ENCODE measurements at regions not wholly inside any gene's neighbourhood (a gene's known extent, or its start where the extent isn't known, plus 50 kb on each side); places are given as distances from the start of the nearest gene placed in this dataset.

DNA sequence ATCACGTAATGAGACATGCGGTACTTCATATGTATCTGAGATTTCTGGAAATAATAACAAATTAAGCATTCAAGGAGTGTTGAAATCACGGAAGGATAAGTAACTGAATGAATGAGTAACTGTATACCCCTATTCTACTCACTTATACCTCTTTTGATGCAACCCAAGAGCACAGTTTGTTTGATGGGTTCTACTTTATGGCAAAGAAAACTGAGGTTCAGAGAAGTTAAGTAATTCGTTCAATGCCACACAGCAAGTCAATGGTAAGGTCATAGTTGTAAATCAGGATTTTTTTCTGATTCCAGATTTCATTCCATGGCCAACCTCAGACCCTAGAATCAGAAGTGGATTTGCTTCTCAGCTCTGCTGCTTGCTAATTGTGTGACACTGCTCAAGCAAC lies 544.5 kb upstream of the TBX3 start:
- intact Hi-C loops (cut with DNase I; ENCODE audit: low total_unique reads) (loop anchor here (5.0 kb wide), 1 partner anchor 546 kb away; the partner anchor contains the start of gene TBX3), in situ Hi-C loops (cut with MboI; ENCODE audit: low sequenced_read_pairs in 4 of 4) (no loop called here)
- Histone ChIP-seq H3K9me3 (no peaks in the 10 kb centered on the region), H3K4me1 (peaks cover 14 to 32% of the 10 kb centered on the region in 2 donors), H3K36me3 (no peaks in the 10 kb centered on the region), H3K27ac (peak overlapping the region in 2 of 4 donors; percentile 83 to 92), H3K27me3 (no peaks in the 10 kb centered on the region), H3K4me3 (no peak overlapping the region)
- DNase-seq (no peak), ATAC-seq (no peak)
- TF ChIP-seq POLR2A (IDR thresholded peaks at IDR 0.05) (no peak), CTCF (IDR thresholded peaks at IDR 0.05 in 4 of 5, conservative IDR thresholded peaks at IDR 0.05 in 1 of 5) (no peak)

- Histone ChIP-seq H3K4me1 (peaks cover 14 to 36% of the 10 kb centered on the region in 2 donors), H3K9me3 (no peaks in the 10 kb centered on the region), H3K4me3 (no peak overlapping the region), H3K27ac (peak overlapping the region; percentile 83 to 92 (median 84)), H3K27me3 (no peaks in the 10 kb centered on the region), H3K36me3 (no peaks in the 10 kb centered on the region)
- peak; percentile 87 to 97 for DNase-seq
- peak; percentile 94 to 96 for ATAC-seq
- TF ChIP-seq CTCF (IDR thresholded peaks at IDR 0.05 in 4 of 5, conservative IDR thresholded peaks at IDR 0.05 in 1 of 5) (no peak), POLR2A (IDR thresholded peaks at IDR 0.05) (no peak)
- intact Hi-C loops (cut with DNase I; ENCODE audit: low total_unique reads) (loop anchor here (1.0 to 5.0 kb wide), 3 partner anchors 110 to 1180 kb away; partner anchors contain the start of gene TBX3), in situ Hi-C loops (cut with MboI; ENCODE audit: low sequenced_read_pairs in 4 of 4) (no loop called here)
Measured at GRCh38 chr12:115227137-115227615, 543.2 kb upstream of the TBX3 start.

- Histone ChIP-seq H3K4me1 (peaks cover 14 to 36% of the 10 kb centered on the region in 2 donors), H3K4me3 (no peak overlapping the region), H3K27me3 (no peaks in the 10 kb centered on the region), H3K36me3 (no peaks in the 10 kb centered on the region), H3K27ac (peak overlapping the region; percentile 83 to 92 (median 84)), H3K9me3 (no peaks in the 10 kb centered on the region)
- DNase-seq (no peak), ATAC-seq (peak in 1 of 2 donors; percentile 14)
- TF ChIP-seq CTCF (IDR thresholded peaks at IDR 0.05 in 4 of 5, conservative IDR thresholded peaks at IDR 0.05 in 1 of 5) (no peak), POLR2A (IDR thresholded peaks at IDR 0.05) (no peak)
- in situ Hi-C loops (cut with MboI; ENCODE audit: low sequenced_read_pairs in 4 of 4) (no loop called here), intact Hi-C loops (cut with DNase I; ENCODE audit: low total_unique reads) (loop anchor here (2.0 to 5.0 kb wide), 2 partner anchors 544 to 1181 kb away; partner anchors contain the start of gene TBX3)
Measured at GRCh38 chr12:115225845-115226244, 541.9 kb upstream of the TBX3 start.

GRCh38 chr12:115223991-115224390 lies 540.0 kb upstream of the TBX3 start:
- Histone ChIP-seq H3K4me1 (peaks cover 14 to 35% of the 10 kb centered on the region in 2 donors), H3K9me3 (no peaks in the 10 kb centered on the region), H3K27me3 (no peaks in the 10 kb centered on the region), H3K36me3 (no peaks in the 10 kb centered on the region), H3K27ac (peak overlapping the region; percentile 46 to 92 (median 68)), H3K4me3 (no peak overlapping the region)
- TF ChIP-seq POLR2A (IDR thresholded peaks at IDR 0.05) = no peak
- TF ChIP-seq CTCF (IDR thresholded peaks at IDR 0.05 in 4 of 5, conservative IDR thresholded peaks at IDR 0.05 in 1 of 5) = no peak
- in situ Hi-C loops (cut with MboI; ENCODE audit: low sequenced_read_pairs in 4 of 4) = no loop called here
- intact Hi-C loops (cut with DNase I; ENCODE audit: low total_unique reads) = no loop called here
- ATAC-seq (no peak), DNase-seq (no peak)

GRCh38 chr12:115223322-115223721 lies 539.3 kb upstream of the TBX3 start:
- H3K36me3 ChIP-seq = no peaks in the 10 kb centered on the region
- in situ Hi-C loops (cut with MboI; ENCODE audit: low sequenced_read_pairs in 4 of 4) = no loop called here
- ATAC-seq (no peak), DNase-seq (peak in 1 of 2 donors; percentile 31)
- H3K27me3 ChIP-seq = no peaks in the 10 kb centered on the region
- no peaks in the 10 kb centered on the region for H3K9me3 ChIP-seq
- intact Hi-C loops (cut with DNase I; ENCODE audit: low total_unique reads) = no loop called here
- TF ChIP-seq POLR2A (IDR thresholded peaks at IDR 0.05) = no peak
- TF ChIP-seq CTCF (IDR thresholded peaks at IDR 0.05 in 4 of 5, conservative IDR thresholded peaks at IDR 0.05 in 1 of 5) = no peak
- peak overlapping the region; percentile 46 to 92 (median 68) for H3K27ac ChIP-seq
- H3K4me1 ChIP-seq = peaks cover 14 to 33% of the 10 kb centered on the region in 2 donors
- no peak overlapping the region for H3K4me3 ChIP-seq

Data from gastrocnemius medialis (tissue), 4 donors.